ENCODE measurements at regions not wholly inside any gene's neighbourhood (a gene's known extent, or its start where the extent isn't known, plus 50 kb on each side); places are given as distances from the start of the nearest gene placed in this dataset.

DNA sequence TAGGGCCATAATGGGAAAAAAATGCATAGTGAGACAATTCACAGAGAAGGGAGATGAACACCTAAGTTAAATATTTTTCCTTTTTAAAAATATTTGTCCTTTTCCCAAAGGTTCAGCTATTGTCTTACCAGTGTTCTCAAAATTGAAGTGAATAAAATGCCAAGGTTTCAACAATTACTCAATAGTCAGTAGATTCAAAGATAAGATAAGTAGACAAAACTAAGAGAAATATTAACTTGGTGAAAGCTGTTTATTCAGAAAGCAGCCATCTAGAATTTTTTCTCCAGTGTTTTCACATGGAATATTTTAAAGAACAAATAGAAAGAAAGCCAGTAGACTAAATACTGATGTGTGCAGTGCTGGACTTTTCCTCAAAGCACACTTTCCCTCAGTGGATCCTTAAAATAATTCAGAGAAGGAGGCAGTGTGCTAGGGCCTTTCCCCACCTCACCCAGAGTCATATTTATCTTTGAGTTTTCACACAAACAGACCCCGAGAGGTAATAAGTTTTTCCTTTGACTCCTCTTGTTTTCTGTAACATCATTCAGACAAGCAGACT, 144.5 kb upstream of the PLEKHG7 start:
- no peak overlapping the region for H3K27ac ChIP-seq
- no peak for DNase-seq (ENCODE audit: low read depth, low spot score)

DNA sequence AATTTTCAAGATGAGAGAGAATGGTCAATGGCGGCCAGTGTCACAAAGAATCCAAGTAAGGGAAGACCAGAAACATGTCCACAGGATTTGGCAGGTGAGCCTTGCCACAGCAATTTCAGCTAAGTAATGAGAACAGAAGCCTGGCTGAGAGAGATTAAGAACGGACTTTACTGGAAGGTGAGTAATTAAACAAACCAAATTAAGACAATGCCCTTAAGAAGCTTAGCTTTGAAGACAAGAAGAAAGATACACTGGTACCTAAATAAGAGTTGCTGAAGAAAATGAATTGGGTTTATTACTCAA, 145.4 kb upstream of the PLEKHG7 start:
- no peak overlapping the region for H3K27ac ChIP-seq
- DNase-seq (ENCODE audit: low read depth, low spot score) = no peak

DNA sequence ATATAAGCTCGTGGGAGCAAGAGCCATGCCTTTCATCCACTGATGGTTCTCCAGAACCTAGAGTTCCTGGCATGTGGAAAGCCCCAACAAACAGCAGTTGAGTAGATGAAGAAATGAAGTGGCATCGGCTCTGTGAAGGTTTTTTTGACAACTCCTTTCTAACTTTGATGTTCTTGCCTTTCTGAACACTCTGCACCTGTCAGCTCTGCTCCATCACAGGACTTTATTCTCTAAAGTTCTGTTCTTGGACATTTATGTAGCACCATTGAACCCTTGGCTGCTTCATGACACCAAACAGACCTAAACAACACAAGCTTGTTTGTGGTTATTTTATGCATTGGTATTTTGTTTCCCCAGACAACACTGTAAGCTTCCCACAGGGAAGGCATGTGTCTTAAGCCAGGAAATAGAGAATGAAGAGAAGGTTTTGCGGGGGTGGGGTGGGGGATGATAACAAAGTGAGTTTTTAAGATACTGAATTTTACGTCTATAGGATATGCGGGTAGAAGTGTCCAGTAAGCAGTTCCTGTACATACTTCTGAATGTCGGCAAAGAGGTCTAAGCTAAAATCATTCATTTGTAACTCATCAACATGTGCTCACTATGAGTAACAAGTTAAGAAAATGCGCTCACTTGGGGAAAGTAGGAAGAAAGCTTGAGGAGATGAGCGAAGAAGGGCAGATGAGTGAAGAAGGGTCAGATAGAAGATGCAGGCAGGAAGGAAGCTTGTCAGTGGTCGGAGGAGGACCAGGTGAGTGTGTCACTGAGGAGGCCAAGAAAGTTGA, 146.0 kb upstream of the PLEKHG7 start:
- no peak for DNase-seq (ENCODE audit: low read depth, low spot score)
- no peak overlapping the region for H3K27ac ChIP-seq

DNA sequence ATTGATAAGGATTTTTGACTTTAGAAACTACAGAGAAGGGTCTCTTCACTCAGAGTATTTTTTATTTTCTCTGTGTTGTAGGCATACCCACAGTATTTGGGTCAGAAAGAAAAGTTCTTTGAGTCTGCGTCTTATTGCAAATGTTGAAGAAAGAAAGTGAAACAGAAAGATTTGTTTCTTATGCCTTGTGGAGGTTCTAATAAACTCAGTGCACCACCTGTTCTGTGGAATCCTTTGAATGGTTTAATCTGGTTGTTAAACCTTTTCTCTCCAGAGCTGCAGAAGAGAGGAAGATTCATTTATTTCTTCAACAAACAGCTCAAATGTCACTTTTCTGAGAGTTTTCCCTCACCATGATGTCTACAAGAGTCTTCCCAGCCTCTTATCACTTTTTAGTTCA, 146.6 kb upstream of the PLEKHG7 start:
- no peak overlapping the region for H3K27ac ChIP-seq
- no peak for DNase-seq (ENCODE audit: low read depth, low spot score)

DNA sequence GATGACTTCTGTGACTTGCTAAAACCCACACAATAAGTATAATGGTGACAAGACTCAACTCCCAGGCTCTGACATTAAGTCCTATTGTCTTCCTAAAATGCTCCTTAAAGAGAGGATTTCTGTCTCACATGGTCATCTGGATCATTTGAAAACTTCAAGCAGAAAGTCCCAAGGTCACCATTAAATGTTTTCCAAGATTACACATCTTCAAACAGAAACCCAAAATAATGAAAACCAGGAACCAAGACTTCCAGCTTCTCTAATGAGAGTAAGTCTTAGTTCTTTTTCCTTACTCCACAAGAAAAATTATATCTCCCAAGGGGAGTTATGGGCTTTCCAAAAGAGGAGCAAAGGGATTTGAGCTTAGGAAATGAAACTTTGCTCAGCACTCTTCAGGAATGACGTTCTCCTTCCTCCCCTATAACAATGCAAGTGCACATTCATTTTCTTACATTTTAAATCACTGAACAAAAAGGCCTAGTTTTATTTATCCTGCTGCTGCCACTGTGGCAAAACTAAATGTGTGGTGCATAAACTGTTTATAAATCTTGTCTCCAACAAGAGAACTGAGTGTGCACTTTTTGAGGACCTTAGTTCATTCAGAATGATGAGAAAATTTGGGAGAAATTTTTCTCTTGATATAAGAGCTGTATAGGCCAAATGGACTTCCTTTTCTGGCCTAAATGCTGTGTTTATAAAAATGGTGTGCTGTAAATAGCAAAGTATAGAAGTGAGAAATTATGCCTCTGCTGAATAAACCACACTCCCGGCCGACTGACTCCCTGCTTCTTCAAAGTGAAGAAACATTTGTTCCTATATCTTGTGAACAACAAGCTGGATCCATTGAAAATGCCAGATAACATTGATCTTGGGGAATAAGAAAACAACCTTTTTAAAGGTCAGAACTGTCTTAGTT, 148.4 kb upstream of the PLEKHG7 start:
- no peak overlapping the region for H3K27ac ChIP-seq
- no peak for DNase-seq (ENCODE audit: low read depth, low spot score)

DNA sequence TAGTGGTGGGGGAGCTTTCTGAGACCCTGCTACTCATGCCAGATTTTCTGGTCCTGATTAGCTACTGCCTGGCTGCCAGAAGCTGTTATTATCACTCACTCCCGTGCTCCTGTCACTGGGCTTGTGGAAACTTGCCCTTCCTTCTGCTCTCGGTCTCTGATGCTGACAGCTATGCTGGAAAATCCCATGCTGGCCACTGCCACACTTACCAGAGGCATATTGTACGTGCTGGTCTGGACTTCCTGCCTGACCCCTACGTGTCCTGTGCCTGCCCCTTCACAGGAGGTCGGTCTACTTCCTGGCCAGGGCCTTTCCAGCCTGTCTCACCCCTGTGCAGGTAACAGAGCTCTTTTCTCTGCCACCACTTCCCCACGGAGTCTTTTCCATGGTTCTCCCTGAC, 149.4 kb upstream of the PLEKHG7 start:
- peak overlapping the region; percentile 79 for H3K27ac ChIP-seq
- DNase-seq (ENCODE audit: low read depth, low spot score) = peak; percentile 89

DNA sequence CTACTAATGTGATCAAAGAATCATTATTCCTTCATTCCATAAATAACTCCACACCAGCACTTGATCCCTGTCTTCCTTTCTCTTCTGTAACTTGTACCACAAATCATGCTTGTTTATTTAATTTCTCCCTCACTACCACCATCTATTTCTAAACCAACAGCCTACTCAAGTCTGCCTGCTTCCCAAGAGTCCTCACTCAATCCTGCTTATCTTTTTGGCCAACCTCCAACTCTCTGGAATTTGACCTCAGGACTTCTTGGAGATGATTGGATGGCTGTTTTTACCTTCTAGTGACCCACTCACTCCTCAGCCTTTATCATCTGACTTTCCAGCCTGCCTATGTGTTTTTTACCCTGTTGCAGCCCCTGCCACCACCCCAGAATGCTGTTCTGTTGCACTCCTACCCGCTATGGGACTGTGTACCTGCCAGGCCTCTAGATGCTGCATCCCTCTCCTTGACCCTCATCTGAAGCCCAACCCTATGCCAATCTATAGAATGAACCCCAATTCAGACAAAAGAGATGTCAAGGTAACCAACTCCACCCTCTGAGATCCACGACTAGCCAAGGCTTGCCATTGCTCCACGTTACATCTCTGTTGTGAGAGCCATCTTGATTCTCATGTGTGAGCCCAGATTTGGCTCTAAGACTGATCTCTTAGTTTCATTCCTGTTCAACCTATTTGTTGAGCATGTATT, 150.2 kb upstream of the PLEKHG7 start:
- DNase-seq (ENCODE audit: low read depth, low spot score) = no peak
- peak overlapping the region; percentile 79 for H3K27ac ChIP-seq

DNA sequence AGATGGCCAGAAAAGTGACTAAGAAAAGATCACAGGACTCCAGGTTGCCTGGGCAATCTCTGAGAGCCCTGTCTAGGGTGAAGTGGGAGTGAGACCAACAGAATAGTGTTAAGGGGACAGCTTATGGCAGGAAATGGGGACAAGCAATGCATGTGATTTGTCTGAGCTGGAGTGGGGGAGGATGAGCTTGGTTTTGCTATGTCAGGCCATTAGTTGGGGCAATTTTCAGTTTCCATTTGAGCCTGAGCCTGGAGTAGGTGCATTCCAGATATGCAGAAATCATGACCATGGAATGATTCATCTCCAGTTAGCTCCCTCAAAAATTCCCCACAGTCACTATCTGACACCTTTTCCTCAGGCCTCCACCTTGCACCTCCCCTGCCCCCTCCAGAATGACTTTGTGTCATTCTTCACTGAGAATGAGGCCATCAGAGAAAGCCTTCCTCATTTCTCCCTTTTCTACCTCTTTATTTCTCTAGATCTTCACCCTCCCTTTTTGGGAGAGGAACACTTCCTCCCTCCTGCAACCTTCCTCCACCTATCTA, 150.9 kb upstream of the PLEKHG7 start:
- DNase-seq (ENCODE audit: low read depth, low spot score) = peak; percentile 71
- H3K27ac ChIP-seq = peak overlapping the region; percentile 79

DNA sequence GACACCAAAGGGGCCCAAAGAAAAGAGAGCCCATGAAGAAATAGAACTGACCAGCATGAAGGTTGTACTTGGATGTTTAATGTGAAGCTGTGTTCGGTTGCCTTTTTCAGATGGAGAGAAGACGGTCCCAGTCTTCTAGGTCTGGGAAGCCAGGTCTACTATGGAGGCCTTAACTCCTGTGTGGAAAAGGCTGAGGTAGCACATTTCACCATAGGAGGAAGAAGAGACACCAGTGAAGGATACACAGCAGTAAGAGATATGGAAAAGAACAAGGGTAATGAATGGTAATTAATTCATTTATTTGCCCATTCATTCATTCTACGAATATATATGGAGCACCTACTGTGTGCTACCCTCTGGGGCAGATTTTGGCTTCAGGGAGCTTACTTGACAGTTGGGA, 151.6 kb upstream of the PLEKHG7 start:
- H3K27ac ChIP-seq = peak overlapping the region; percentile 79
- DNase-seq (ENCODE audit: low read depth, low spot score) = no peak

DNA sequence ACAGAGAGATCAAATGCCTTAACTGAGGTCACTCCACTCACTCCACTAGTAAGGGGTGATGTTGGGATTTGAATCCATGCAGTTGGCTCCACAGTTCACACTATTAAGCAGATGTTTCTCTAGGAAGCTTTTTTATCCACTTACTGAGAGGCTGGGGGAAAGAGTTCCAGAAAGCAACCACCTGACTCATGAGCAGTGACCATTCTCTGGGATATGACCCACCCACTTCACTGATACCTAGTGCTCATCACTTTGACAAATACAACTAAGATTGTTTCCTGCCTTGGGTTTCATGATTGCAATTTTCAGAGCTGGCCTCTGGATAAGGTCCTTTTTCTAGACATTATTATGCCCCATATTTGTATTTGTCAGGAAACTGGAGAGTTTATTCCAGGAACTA, 152.1 kb upstream of the PLEKHG7 start:
- H3K27ac ChIP-seq = peak overlapping the region; percentile 79
- no peak for DNase-seq (ENCODE audit: low read depth, low spot score)

DNA sequence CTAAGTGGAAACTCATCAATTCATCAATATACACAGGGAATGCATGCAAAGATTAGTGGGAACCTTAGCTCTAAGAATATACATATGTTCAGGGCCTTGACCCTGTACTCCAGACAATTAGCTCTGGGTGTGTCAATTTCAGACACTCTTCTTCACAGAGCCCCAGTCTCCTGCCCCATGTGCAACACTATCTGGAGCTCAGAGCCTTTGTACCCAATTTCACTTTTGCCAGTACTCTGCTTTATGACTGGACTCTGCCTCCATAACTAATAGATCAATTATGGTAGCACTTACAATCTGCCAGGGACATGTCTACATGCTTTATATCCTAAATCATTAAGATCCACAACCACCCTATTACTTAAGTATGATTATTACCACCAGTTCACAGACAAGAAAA, 152.5 kb upstream of the PLEKHG7 start:
- H3K27ac ChIP-seq = peak overlapping the region; percentile 79
- no peak for DNase-seq (ENCODE audit: low read depth, low spot score)

DNA sequence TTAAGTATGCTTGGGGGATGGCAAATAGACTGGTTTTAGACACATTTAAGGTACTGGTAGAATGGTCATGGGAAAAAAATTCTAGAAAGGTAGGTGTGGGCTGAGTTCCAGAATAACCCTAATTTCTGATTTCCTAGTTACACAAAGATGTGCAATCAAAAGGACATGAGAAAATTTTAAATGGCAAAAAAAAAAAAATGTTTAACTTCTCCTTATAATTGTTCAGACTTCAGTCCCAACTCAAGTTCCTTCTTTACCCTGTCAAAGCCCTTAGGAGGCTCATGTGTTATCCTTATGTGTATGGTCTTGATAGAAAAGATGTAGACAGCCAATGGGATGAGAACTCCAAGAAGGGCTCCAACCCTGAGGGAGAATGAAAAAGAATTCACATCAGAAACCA, 153.3 kb upstream of the PLEKHG7 start:
- DNase-seq (ENCODE audit: low read depth, low spot score) = no peak
- H3K27ac ChIP-seq = no peak overlapping the region

DNA sequence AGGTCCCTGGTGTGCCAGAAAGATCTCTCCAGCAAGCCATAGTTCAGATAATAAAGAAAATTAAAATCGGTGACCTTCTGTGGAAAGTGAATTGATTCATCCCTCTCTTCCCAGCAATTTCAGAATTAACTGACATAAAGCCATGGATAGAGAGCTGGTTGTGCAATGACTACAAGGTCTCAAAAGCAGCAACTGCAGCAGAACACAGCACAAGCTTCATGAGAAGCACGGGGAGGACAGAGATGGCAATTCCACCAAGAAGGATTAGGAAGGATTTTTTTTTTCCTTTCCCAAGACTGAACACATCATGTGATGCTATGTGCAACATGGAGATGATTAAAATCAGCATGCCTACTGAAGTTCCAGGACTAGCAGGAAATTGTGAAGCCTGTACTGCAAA, 154.9 kb upstream of the PLEKHG7 start:
- no peak for DNase-seq (ENCODE audit: low read depth, low spot score)

DNA sequence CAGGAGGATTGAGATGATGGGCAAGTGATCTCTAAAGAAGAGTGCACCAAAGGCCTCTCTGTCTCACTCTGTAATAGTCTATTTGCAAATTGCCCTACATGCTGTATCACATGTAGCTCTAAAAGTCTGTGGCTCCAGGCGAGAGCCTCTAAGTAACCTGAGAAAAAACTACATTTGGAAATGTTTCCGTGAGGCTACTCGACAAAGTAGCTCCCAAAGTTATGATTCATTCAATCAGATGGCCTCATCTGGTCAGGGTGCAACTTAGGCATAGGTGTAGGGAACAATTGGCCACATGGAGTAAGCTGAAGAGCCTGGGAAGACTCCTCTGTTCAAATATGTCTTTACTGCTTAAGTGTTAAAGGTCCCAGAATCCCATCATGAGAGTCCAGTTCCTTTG, 155.4 kb upstream of the PLEKHG7 start:
- H3K27ac ChIP-seq = no peak overlapping the region
- DNase-seq (ENCODE audit: low read depth, low spot score) = no peak

More for the DNA sequence above, 154.9 kb upstream of the PLEKHG7 start:
- H3K27ac ChIP-seq = no peak overlapping the region

DNA sequence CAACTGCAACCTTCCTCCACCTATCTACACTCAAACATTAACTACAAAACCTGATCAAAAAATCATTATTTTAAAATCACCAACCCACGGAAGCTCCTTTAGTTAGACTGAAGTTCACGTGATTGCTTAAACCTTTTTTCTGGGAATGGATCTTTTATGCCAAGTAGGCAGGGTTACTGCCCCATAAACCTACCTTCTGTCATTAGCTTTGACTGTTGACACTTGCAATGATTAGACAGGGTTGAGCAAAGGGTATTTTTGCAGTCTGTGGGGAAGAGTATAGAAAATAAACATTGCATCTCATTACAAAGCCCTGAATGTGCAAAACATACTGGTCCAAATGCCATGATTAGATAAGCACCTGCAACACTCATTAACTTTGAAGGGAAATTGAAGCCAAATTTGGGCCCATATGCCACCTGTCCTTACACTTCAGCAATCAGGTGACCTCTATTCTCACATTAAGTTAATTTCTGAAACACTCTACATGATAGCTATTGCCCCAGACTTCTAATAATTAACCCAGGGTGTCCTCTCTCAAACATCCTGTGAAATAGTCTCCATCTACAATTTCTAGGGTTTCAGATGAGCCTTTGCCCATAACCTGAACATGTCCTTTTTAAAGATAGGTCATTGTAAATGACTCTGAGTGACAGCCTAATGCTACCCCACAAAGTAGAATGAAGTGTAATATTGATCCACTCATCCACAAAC, 156.0 kb upstream of the PLEKHG7 start:
- no peak overlapping the region for H3K27ac ChIP-seq
- no peak for DNase-seq (ENCODE audit: low read depth, low spot score)

DNA sequence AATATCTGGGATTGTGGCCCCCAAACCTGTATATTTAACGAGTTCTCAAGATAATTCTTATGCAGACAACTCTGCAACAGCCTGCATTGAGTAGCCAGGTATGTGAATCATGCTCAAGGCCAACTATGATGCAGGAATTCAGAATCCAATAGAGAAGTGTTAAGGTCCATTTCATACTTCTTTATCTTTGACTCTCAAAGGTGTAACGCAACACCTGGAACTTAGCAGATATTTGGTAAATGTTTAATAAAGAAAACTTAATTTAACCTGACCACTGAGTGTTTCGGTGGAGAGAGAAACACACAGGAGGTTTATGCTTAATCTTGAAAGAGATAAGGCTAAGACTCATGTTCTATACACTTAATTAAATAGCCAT, 156.5 kb upstream of the PLEKHG7 start:
- H3K27ac ChIP-seq = no peak overlapping the region
- DNase-seq (ENCODE audit: low read depth, low spot score) = no peak

DNA sequence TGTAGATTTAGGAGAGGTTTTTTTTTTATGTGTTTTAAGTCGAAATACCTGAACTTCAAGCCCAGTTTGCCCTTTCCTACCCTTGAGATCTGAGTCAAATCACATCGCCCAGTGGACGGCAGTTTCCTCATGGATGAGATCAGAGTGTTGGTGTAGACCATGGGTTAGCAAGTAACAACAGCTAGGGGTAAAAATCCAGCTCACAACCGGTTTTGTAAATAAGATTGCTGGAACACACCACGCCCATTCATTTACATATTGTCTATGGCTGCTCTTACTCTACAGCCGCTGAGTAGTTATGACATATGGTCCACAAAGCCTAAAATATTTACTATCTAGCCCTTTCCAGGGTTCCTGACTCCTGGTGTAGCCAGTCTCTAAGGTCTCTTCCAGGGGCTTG, 158.5 kb upstream of the PLEKHG7 start:
- peak overlapping the region; percentile 30 for H3K27ac ChIP-seq

DNA sequence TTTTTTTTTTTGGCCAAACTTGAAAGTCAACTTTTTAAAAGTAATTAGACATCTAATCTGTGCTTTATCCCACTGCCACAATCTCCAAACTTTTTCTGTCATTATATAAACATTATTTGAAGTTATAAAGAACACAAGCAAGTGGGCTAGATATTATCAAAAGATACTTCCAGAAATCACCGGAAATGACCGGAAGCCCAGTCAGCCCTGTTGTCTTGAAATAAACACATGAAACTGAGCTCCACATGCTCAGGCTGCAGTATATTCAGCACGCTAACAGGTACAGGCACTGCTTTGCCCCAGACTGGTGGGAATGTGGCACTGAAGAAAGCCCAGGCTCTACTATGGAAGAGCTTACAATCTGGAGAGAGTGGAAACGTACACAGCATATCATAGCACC, 158.9 kb upstream of the PLEKHG7 start:
- H3K27ac ChIP-seq = peak overlapping the region; percentile 30
- DNase-seq (ENCODE audit: low read depth, low spot score) = no peak

More for the DNA sequence above, 158.5 kb upstream of the PLEKHG7 start:
- no peak for DNase-seq (ENCODE audit: low read depth, low spot score)

DNA sequence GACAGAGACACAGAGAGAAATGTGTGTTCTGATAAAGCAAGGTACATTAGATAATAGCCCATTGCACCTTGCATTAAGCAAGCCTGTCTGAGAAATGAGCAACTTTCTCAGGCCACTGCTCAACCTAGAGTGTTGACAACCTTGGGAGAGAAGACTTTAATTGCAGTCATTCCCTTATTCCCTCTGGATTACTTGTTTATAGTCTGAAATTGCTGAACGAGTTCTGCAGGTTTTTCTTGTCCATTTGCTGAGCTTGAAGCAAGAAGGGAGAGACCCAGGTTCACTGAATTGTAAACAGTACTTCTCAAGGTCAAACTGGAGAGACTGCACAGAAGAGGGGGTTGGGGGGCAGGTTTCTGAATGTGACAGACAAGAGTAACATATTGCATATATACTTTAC, 159.4 kb upstream of the PLEKHG7 start:
- peak; percentile 26 for DNase-seq (ENCODE audit: low read depth, low spot score)
- H3K27ac ChIP-seq = peak overlapping the region; percentile 30

DNA sequence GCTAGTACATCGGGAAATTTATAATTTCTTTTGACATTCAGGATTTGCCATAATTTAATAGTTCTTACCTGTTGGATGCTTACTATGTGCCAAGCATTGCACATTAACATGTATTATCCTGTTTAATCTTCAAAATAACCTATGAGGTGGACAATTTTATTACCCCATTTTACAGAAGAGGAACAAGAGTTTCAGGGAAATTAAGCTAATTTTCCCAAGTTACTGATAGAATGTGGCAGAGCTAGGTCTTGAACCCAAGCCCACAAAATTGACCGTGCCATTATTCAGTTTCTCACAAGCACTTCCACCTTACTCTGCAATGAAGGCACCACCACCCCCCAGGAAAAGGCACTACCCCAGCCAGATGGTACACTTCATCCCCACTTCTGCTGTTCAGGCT, 161.1 kb upstream of the PLEKHG7 start:
- no peak for DNase-seq (ENCODE audit: low read depth, low spot score)
- H3K27ac ChIP-seq = no peak overlapping the region
